Skeletal muscle satellite cell (primary cell): ENCODE measurements at regions not wholly inside any gene's neighbourhood (a gene's known extent, or its start where the extent isn't known, plus 50 kb on each side); places are given as distances from the start of the nearest gene placed in this dataset.

Source experiments
- H3K27me3 ChIP-seq: 2 replicates; pipeline ENCODE4 v1.7.0; 2013; ENCODE audit warnings: low read length; ENCODE audit not compliant: control insufficient read depth, insufficient read depth
- H3K36me3 ChIP-seq: 2 replicates; pipeline ENCODE4 v1.7.0; 2013; ENCODE audit warnings: mild to moderate bottlenecking, control low read depth, low read length; ENCODE audit not compliant: insufficient read depth
- H3K4me1 ChIP-seq: 2 replicates; pipeline ENCODE4 v1.7.0; 2013; ENCODE audit warnings: low read length; ENCODE audit not compliant: control insufficient read depth, insufficient read depth
- H3K4me2 ChIP-seq: 2 replicates; pipeline ENCODE4 v1.7.0; 2013; ENCODE audit warnings: mild to moderate bottlenecking, low read length
- H3K4me3 ChIP-seq: 2 replicates; pipeline ENCODE4 v1.7.0; 2013; ENCODE audit warnings: low read length
- H3K9ac ChIP-seq: 2 replicates; pipeline ENCODE4 v1.7.0; 2013; ENCODE audit warnings: mild to moderate bottlenecking, low read depth, low read length, moderate library complexity
- H3K9me3 ChIP-seq: replicated peaks from 2 replicates; pipeline ENCODE4 v1.7.0; 2013; ENCODE audit warnings: mild to moderate bottlenecking, control low read depth, low read length

- H3K9me3 ChIP-seq: no peaks in the 10 kb centered on the region
- no peaks in the 10 kb centered on the region for H3K36me3 ChIP-seq
- no peaks in the 10 kb centered on the region for H3K27me3 ChIP-seq
- H3K4me1 ChIP-seq: peaks cover 21% of the 10 kb centered on the region
- H3K4me2 ChIP-seq: no peak overlapping the region
- H3K9ac ChIP-seq: no peak overlapping the region
- no peak overlapping the region for H3K4me3 ChIP-seq
These were observed 75.8 kb upstream of the FN1 start for GRCh38 chr2:215511454-215512346.

- Histone ChIP-seq H3K36me3 (no peaks in the 10 kb centered on the region), H3K27me3 (no peaks in the 10 kb centered on the region), H3K9ac (no peak overlapping the region), H3K4me3 (no peak overlapping the region), H3K4me2 (no peak overlapping the region), H3K4me1 (peaks cover 52% of the 10 kb centered on the region), H3K9me3 (no peaks in the 10 kb centered on the region)
These were observed 72.0 kb upstream of the FN1 start for GRCh38 chr2:215507836-215508235.

- H3K9me3 ChIP-seq: no peaks in the 10 kb centered on the region
- no peak overlapping the region for H3K4me3 ChIP-seq
- peaks cover 52% of the 10 kb centered on the region for H3K4me1 ChIP-seq
- no peaks in the 10 kb centered on the region for H3K36me3 ChIP-seq
- H3K9ac ChIP-seq: no peak overlapping the region
- no peaks in the 10 kb centered on the region for H3K27me3 ChIP-seq
- no peak overlapping the region for H3K4me2 ChIP-seq
These were observed 71.3 kb upstream of the FN1 start for GRCh38 chr2:215507136-215507535.

- H3K9me3 ChIP-seq: no peaks in the 10 kb centered on the region
- no peaks in the 10 kb centered on the region for H3K36me3 ChIP-seq
- H3K4me2 ChIP-seq: peak overlapping the region; percentile 28
- no peaks in the 10 kb centered on the region for H3K27me3 ChIP-seq
- H3K4me1 ChIP-seq: peaks cover 49% of the 10 kb centered on the region
- H3K4me3 ChIP-seq: no peak overlapping the region
- peak overlapping the region; percentile 35 for H3K9ac ChIP-seq
These were observed 70.7 kb upstream of the FN1 start for GRCh38 chr2:215506604-215506990.

- peaks cover 62% of the 10 kb centered on the region for H3K4me1 ChIP-seq
- no peaks in the 10 kb centered on the region for H3K9me3 ChIP-seq
- H3K36me3 ChIP-seq: no peaks in the 10 kb centered on the region
- no peak overlapping the region for H3K4me3 ChIP-seq
- no peaks in the 10 kb centered on the region for H3K27me3 ChIP-seq
- peak overlapping the region; percentile 4 for H3K4me2 ChIP-seq
- peak overlapping the region; percentile 47 for H3K9ac ChIP-seq
These were observed 69.3 kb upstream of the FN1 start for GRCh38 chr2:215505044-215505786.

GRCh38 chr2:215504547-215504946 lies 68.7 kb upstream of the FN1 start:
- Histone ChIP-seq H3K9ac (peak overlapping the region; percentile 47), H3K9me3 (no peaks in the 10 kb centered on the region), H3K4me3 (no peak overlapping the region), H3K36me3 (no peaks in the 10 kb centered on the region), H3K27me3 (no peaks in the 10 kb centered on the region), H3K4me1 (peaks cover 68% of the 10 kb centered on the region), H3K4me2 (peak overlapping the region; percentile 4)

GRCh38 chr2:215503381-215503780 lies 67.5 kb upstream of the FN1 start:
- no peak overlapping the region for H3K4me2 ChIP-seq
- H3K27me3 ChIP-seq: no peaks in the 10 kb centered on the region
- H3K36me3 ChIP-seq: no peaks in the 10 kb centered on the region
- no peak overlapping the region for H3K4me3 ChIP-seq
- peaks cover 79% of the 10 kb centered on the region for H3K4me1 ChIP-seq
- no peak overlapping the region for H3K9ac ChIP-seq
- no peaks in the 10 kb centered on the region for H3K9me3 ChIP-seq

GRCh38 chr2:215500466-215500865 lies 64.6 kb upstream of the FN1 start:
- Histone ChIP-seq H3K4me1 (peaks cover 56% of the 10 kb centered on the region), H3K4me2 (no peak overlapping the region), H3K27me3 (no peaks in the 10 kb centered on the region), H3K9me3 (no peaks in the 10 kb centered on the region), H3K36me3 (no peaks in the 10 kb centered on the region), H3K9ac (peak overlapping the region; percentile 15), H3K4me3 (no peak overlapping the region)

GRCh38 chr2:215499331-215499730 lies 63.5 kb upstream of the FN1 start:
- H3K27me3 ChIP-seq: no peaks in the 10 kb centered on the region
- no peaks in the 10 kb centered on the region for H3K36me3 ChIP-seq
- H3K9me3 ChIP-seq: no peaks in the 10 kb centered on the region
- peak overlapping the region; percentile 50 for H3K4me2 ChIP-seq
- peaks cover 45% of the 10 kb centered on the region for H3K4me1 ChIP-seq
- peak overlapping the region; percentile 13 for H3K9ac ChIP-seq
- H3K4me3 ChIP-seq: peak overlapping the region; percentile 18

- no peak overlapping the region for H3K4me3 ChIP-seq
- H3K4me2 ChIP-seq: no peak overlapping the region
- H3K4me1 ChIP-seq: peaks cover 37% of the 10 kb centered on the region
- no peak overlapping the region for H3K9ac ChIP-seq
- no peaks in the 10 kb centered on the region for H3K27me3 ChIP-seq
- H3K9me3 ChIP-seq: no peaks in the 10 kb centered on the region
- H3K36me3 ChIP-seq: no peaks in the 10 kb centered on the region
These were observed 62.6 kb upstream of the FN1 start for GRCh38 chr2:215498431-215498830.

GRCh38 chr2:215493376-215493775 lies 57.5 kb upstream of the FN1 start:
- H3K27me3 ChIP-seq: no peaks in the 10 kb centered on the region
- no peaks in the 10 kb centered on the region for H3K9me3 ChIP-seq
- H3K4me3 ChIP-seq: no peak overlapping the region

More at GRCh38 chr2:215493376-215493775, 57.5 kb upstream of the FN1 start:
- Histone ChIP-seq H3K4me2 (no peak overlapping the region), H3K9ac (no peak overlapping the region), H3K36me3 (no peaks in the 10 kb centered on the region), H3K4me1 (peaks cover 5% of the 10 kb centered on the region)
